NCI-H2196 treated with DMSO at 0.1 percent for 48 hours (cell line): ENCODE measurements at regions not wholly inside any gene's neighbourhood (a gene's known extent, or its start where the extent isn't known, plus 50 kb on each side); places are given as distances from the start of the nearest gene placed in this dataset.

Source experiments
- DNase-seq: peaks from one replicate; lab custom pipeline; 2025; ENCODE audit not compliant: unreplicated experiment; lab: John Stamatoyannopoulos, UW

DNA sequence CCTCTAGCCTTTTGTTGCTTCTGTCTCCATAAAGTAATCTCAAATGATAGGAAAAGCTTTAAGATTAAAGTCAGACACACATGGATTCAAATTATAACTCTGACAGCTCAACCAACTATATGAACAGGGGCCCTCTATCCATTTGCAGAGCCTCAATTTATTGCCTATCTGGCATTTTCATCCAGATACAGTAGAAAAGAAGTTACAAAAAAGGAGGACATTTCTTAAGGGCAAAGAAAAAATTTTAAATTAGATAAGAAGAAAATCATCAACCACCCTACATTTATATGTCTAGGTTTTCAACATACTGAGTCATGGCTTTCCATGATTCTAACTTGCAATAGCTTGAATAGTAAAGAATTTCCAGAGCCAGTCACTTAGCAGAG lies 567.2 kb downstream of the CAAP1 start:
- no peak for DNase-seq

- DNase-seq: no peak
Observed at GRCh38 chr9:26324786-26325443, 567.7 kb downstream of the CAAP1 start.

DNA sequence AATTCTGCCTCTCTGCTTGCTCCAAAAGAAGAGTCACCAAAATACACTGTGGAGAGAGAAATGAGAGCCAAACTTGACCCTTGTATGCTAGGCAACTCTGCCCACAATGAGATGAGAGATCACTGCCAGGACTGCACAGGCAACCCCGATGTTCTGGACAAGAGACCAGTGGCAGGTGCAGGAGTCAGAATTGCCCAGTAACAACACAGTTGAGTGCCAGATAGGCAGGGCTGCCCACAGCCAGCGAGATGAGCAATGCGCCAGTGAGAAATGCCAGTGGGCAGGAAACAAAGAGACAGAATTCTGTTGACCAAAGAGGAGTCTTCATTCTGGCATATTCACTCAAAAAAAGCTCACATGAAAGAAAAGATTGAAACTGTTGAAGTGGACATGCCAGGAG lies 570.7 kb downstream of the CAAP1 start:
- DNase-seq: no peak

DNA sequence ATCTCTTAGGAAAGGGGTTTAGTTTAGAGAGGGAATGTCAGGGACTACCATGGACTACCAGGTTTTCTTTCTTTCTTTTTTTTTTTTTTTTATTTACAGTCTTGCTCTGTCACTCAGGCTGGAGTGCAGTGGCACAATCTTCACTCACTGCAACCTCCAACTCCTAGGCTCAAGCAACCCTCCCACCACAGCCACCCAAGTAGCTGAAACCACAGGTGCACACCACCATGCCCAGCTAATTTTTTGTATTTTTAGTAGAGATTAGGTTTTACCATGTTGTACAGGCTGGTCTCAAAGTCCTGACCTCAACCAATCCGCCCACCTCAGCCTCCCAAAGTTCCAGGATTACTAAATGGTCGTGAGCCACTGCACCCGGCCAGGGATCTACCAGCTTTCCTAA lies 572.7 kb downstream of the CAAP1 start:
- no peak for DNase-seq

- DNase-seq: no peak
Observed at GRCh38 chr9:26313108-26313507, 579.5 kb downstream of the CAAP1 start.

DNA sequence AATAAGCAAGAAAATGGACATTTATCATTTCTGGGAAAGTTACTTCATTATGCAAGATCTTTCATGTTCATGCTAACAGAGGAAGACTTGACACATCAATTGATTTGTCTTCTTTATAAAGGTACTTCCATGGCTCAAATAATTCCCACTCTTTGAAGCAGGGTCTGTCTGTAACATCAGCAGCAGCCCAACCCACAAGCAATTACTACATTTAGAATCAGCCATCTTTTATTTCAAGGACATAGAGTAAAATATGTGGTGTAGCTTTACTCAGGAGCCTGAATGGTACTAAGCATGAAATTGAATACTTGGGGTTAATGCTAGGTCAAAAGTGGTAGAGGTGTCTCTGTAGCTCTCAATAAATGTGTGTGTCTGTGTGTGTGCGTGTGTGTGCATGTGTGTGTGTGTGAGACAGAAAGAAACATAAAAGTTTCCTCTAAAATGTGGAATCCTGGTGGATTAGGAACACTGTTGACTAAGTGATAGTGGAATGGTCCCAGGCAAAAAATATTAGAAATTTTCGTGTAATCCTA lies 581.1 kb downstream of the CAAP1 start:
- DNase-seq: no peak

DNA sequence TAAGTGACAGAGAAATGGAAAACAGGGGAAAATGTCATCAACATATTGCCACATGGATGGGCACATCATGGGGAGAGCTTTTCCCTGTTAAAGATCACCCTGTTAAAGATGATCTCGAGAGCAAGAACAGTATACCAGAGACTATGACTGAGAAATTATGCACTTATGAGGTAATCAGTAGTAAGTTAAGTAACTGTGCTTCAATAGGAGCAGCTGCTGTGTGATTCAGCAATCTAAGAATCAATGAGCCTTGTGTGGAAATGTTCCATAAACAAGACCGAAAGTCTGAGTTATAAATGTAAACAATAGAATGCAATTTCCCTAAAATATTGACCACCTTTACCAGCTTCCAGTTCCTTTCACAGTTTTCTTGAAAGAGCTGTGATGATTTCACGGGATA lies 582.3 kb downstream of the CAAP1 start:
- no peak for DNase-seq

DNA sequence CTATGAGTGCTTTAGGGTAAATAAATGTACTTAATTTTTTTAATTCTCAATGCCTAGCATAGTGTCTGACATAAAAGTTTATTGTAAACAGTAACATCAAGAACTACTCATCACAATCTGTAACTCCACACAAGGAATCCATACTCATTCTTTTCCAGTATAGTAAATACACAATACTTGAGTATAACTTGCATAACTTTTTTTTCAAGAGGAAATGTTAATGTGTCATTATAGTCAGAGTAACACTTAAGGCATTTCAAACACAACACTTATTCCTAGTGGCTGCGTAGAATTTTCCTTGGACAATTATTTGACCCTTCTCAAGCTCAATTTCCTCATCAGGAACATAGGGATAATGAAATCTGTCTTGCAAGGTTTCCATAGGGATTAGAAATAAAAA lies 584.3 kb downstream of the CAAP1 start:
- DNase-seq: no peak

DNA sequence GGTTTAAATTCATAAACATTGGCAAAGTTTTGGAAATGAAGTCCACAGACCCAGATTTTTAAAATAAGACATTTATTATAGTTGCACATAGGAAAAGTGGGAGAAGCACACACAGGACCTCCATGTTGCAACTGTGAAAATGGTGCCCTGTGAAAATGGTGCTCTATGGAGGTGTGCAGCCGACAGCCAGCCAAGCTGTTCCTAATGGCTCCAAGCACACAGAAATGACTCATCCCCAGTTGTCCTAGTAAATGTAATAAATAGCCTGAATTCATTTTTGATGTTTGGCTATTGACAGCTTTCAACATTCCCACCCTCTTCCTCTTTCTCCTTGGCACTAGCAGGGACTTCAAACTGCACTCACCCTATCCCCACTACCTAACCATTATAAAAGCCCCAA lies 590.9 kb downstream of the CAAP1 start:
- DNase-seq: no peak

DNA sequence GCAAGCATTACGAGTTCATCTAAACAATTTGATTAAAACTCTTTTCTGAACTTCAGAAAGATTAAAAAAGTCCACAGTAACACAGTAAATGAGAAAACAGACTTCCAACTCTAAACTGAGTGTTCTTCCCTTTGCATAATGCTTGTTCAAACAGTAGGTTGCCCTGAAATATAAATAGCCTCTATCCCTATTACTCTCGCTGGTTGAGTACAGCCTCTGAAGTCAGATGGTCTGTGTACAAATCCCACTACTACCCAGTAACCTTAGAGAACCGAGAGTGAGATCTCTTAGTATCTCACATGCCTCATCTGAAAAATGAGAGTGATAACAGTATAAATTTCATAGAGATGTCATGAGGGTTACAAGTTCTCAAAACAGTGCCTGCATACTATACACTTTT lies 591.6 kb downstream of the CAAP1 start:
- DNase-seq: no peak

DNA sequence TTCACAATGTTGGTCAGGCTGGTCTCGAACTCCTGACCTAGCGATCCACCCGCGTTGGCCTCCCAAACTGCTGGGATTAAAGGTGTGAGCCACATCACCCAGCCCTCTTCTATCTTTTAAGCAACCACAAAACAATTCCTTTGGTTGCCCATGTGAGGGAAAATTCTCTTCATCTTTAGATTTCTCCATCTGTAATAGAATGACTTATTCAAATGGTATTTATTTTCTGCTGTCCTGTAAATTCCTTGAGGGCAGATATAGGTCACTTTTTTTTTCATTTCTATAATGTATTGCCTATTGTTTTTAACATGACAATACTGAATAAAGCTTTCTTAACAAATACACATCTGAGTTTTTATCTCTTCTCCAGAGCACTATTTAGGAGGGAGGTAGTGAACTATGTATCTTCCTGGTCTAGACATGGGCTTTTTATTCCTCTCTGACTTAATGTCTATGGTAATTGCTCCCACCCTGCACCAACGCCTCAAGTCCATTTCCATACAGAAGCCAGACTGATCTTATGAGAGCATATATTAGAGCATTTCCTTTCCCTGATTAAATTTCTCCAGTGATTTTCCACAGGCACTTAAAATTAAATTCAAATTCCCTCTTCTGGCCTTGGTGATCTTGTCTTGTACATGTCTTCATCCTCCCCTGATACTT lies 595.6 kb downstream of the CAAP1 start:
- DNase-seq: no peak

- no peak for DNase-seq
Observed at GRCh38 chr9:26292943-26293342, 599.7 kb downstream of the CAAP1 start.

GRCh38 chr9:26271495-26272122 lies 593.4 kb upstream of the TUSC1 start:
- DNase-seq: no peak

GRCh38 chr9:26266146-26266793 lies 588.0 kb upstream of the TUSC1 start:
- no peak for DNase-seq

DNA sequence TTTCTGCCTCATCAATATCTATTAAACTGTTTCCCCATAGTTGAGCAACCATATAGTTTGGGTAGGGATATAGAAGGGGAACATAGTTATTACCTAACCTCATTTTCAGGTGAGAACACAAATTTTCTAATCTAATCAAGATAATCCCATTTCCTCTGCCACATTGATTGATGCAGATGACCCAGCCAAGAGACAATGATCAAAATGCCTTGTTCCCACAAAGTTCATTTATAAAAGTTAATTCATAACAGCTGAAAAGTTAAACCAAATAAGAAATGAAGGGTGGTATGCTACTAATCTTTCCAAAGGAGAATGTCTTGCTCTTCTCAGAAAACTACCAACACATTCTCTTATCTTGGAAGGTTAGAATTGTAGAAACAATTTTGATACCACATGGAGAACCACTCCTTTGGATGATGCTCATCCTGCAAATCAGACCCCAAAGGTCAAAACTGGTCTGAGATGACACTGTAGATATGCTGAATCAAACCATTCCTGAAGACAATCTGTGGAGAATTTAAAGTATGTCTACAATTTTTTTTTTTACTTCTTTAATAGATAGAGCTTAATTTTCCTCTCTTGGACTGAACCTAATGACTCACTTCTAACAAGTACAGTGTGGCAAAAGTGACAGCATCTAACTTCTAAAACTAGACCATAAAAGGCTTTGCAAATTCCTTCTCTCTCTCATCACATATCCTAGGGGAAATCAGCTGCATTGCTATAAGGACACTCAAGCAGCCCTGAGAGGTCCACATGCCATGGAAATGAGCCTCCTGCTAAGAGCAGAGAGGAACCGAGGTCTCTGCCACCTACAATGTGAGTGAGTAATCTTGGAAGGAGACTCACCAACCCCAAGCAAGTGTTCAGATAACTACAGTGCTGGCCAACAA lies 586.7 kb upstream of the TUSC1 start:
- no peak for DNase-seq

DNA sequence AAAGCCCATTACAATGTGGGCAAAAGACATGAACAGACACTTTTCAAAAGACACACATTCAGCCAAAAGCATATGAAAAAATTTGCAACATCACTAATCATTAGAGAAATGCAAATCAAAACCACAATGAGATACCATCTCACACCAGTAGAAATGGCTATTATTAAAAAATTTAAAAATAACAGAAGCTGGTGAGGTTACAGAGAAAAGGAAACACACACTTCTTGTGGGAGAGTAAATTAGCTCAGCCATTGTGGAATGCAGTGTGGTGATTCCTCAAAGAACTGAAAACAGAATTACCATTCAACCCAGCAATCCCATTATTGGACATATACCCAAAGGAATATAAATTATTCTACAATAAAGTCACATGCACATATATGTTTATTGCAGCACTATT lies 585.2 kb upstream of the TUSC1 start:
- no peak for DNase-seq

DNA sequence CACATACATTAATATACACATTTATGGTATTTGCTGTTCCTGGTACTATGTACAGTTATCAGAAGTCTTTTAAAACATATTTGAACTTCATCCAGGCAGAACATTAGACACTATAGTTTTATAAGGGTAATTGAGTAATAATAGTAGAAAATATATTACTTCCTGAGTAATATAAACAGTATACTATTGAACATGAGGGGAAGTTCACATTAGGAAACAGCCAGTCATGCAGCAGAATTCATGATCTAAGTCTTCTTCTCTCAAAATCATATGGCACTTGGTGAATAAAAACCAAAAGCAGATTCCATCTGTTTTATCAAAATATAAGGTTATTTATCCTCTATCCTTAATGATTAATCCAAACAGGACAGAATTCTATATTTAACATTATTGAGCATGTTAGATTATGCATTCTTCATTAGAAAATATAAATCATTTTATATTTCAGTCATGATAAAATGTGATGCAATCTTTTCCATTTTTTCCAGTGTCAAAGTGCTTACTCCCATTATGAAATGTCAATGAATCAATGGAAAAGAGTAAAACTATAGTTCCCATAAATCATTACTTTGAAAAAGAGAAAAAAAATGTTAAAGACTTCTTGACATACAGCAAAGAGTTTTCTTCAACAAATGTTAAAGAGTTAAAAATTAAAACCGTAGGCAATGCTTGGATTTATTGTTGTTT lies 584.3 kb upstream of the TUSC1 start:
- DNase-seq: no peak

DNA sequence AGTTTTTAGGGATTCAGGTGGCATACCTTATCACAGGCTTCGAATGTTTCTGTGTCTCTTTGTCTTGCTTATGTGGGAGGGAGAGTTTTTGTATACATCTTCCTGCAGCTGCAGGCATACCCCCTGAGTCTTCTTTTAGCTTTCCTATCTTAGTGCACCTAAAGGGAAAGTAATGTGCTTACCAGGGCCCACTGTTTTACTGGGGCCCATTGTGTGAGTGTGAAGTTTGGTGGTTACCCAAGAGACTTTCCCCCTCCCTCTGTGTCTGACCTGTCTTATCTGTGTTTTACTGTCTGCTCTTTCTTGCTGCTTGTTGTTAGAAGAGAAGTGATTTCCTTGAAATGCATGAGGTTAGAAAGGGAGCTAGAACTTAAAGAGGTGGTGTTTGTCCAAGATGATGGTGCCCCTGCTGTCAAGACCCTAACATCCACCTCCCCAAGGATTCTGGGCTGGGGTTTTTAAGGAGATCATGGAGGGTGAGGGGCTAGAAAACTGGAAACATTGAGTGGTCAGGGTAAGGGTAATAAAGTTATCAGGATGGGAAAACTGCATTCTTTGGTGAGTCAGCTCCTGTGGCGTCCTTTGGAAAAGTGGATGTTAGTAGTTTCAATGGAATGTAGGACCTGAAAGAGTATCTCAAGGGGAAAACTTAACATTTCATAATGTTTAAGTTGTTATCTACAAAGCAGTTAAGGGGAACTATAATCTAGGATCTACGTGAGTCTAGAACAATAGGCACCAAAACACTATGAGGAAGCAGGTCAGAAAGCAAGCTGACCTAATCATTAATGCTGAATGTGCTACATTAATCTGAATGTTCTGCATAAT lies 583.5 kb upstream of the TUSC1 start:
- DNase-seq: no peak

GRCh38 chr9:26260238-26260637 lies 582.0 kb upstream of the TUSC1 start:
- no peak for DNase-seq
